ENCODE measurements at regions not wholly inside any gene's neighbourhood (a gene's known extent, or its start where the extent isn't known, plus 50 kb on each side); places are given as distances from the start of the nearest gene placed in this dataset.

GRCh38 chr12:65682112-65682511 is 142.2 kb upstream of the HMGA2 start:
- H3K27ac ChIP-seq: no peak overlapping the region
- TF ChIP-seq CTCF (conservative IDR thresholded peaks at IDR 0.05): no peak

GRCh38 chr12:65684906-65685305 is 139.4 kb upstream of the HMGA2 start:
- no peak for TF ChIP-seq CTCF (conservative IDR thresholded peaks at IDR 0.05)
- H3K27ac ChIP-seq: no peak overlapping the region

- H3K27ac ChIP-seq: no peak overlapping the region
- TF ChIP-seq CTCF (conservative IDR thresholded peaks at IDR 0.05): peak; percentile 72
These were observed 138.8 kb upstream of the HMGA2 start for GRCh38 chr12:65685514-65685913.

GRCh38 chr12:65689508-65689907 is 134.8 kb upstream of the HMGA2 start:
- no peak for TF ChIP-seq CTCF (conservative IDR thresholded peaks at IDR 0.05)
- no peak overlapping the region for H3K27ac ChIP-seq

- H3K27ac ChIP-seq: no peak overlapping the region
- TF ChIP-seq CTCF (conservative IDR thresholded peaks at IDR 0.05): no peak
These were observed 133.8 kb upstream of the HMGA2 start for GRCh38 chr12:65690477-65690876.

GRCh38 chr12:65694130-65694529 is 130.2 kb upstream of the HMGA2 start:
- TF ChIP-seq CTCF (conservative IDR thresholded peaks at IDR 0.05): no peak
- no peak overlapping the region for H3K27ac ChIP-seq

GRCh38 chr12:65695113-65695865 is 129.0 kb upstream of the HMGA2 start:
- no peak for TF ChIP-seq CTCF (conservative IDR thresholded peaks at IDR 0.05)
- H3K27ac ChIP-seq: peak overlapping the region; percentile 33; the same call in 1 of the 2 replicates

All from VCaP (cell line).